G401 (cell line): ENCODE measurements at regions not wholly inside any gene's neighbourhood (a gene's known extent, or its start where the extent isn't known, plus 50 kb on each side); places are given as distances from the start of the nearest gene placed in this dataset.
A peak's percentile ranks its signal among the peaks of the same experiment; 100 is the strongest.

Experiments used
- DNase-seq: peaks from one replicate; pipeline ENCODE4 v3.0.0-alpha.2; 2015; ENCODE audit warnings: low spot score
- in situ Hi-C: cut with HindIII; loops from 2 replicates; pipeline ENCODE4 v1.10.0; 2016; ENCODE audit warnings: low sequenced_read_pairs, mixed read lengths

DNA sequence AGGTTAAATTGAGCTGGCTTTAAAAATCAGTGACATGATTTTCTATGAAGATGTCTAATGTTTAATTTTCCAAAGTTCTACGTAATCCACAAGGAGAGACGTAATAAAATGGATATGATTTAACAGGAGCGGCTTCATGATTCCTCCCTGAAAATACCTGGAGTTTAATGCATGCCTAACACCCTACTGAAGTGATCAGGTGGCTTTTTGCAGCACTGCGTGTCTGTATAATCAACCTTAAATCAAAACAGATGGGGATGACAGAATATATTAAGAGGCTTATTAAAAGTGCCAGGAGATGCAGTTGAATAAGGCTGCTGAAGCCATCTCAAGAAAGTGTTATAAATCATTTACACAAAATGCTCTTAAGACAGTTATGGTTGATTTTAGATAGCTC, 112.4 kb upstream of the TLR3 start:
- no peak for DNase-seq
- in situ Hi-C loops = no loop called here

DNA sequence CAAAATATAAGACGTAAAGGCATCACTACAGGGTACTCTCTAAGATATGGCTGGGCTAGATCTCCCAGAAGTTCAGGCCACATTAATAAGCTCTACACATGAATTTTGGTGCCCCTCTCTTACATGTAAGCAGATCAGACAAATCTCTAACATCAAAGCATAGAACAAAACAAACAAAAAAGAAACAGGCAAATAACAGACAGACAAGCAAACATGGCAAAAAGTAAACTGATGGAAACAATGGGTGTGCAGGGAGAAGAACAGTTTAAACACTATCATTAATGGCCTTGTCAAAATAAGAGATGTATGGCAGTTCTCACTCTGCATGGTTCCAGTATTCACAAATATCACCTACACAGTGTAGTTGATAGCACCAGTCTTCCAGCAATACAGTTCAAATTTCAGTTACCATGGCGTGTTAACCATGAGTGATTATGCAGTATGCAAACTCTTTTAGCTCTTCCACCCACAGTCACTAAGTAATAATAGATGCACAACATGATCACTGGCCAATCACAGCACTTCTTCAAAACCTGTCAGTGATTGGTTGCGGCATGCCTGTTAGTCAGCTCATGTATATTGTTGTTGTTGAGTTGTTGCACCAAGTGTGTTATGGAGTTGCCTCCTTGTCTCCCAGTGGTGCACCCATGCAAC, 110.7 kb upstream of the TLR3 start:
- DNase-seq = no peak
- in situ Hi-C loops = no loop called here

DNA sequence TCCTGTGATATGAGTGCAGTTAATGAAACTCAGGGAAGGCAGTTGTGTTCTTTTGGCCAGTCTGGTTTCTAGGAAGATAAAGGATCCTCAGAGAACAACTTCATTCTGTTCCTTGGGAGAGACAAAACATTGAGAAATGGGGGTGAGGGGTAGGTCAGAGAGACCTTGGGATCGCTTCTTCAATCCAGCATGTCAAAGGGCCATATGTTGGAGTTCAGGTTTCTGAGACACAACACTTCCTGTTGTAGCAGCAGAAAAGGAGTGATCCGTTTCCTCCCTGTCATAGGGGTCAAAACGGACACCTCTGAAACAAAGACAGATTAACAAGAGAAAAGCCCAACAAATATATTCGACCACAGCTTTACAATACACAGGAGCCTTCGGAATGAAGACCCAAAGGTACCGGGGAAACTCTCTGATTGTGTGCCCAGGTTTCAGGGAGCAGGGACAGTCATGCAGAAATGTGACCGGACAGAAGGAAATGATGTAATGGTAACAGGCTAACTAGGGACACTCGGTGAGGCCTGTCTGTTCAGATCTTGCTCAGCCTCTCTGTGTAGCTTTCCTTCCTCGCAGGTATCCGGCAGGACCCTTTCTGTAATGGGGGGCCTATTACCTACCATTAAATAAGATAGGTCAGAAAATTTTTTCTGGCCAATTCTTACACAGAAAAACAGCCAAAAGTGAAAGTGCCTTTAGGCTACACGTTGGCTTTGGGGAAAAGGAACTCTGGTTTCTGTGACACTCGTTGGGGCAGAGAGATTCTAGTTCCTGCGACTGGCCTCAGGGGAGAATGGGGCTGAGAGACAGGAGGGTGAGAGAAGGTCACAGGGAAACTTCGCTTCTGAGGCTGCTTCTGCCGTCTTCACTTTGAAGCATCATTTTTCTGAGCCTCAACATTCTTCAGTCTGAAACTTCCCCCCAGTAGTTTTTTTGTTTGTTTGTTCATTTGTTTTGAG, 103.3 kb upstream of the TLR3 start:
- no peak for DNase-seq
- in situ Hi-C loops = no loop called here

DNA sequence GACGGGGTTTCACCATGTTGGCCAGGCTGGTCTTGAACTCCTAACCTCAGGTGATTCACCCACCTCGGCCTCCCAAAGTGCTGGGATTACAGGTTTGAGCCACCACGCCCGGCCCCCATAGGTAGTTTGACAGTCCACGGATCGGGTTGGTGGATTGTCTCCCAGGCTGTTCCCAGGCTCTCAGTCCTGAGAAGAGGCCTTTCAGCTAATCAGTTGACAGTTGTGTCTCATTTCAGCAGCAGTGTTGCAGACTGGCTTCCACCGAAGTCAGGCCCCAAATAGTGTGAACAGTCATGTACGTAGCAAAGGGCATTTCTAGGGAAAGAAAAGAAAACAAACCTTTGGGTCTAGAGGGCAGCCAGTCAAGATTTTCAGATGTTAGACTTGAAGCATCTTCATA, 102.4 kb upstream of the TLR3 start:
- DNase-seq = no peak
- in situ Hi-C loops = no loop called here

DNA sequence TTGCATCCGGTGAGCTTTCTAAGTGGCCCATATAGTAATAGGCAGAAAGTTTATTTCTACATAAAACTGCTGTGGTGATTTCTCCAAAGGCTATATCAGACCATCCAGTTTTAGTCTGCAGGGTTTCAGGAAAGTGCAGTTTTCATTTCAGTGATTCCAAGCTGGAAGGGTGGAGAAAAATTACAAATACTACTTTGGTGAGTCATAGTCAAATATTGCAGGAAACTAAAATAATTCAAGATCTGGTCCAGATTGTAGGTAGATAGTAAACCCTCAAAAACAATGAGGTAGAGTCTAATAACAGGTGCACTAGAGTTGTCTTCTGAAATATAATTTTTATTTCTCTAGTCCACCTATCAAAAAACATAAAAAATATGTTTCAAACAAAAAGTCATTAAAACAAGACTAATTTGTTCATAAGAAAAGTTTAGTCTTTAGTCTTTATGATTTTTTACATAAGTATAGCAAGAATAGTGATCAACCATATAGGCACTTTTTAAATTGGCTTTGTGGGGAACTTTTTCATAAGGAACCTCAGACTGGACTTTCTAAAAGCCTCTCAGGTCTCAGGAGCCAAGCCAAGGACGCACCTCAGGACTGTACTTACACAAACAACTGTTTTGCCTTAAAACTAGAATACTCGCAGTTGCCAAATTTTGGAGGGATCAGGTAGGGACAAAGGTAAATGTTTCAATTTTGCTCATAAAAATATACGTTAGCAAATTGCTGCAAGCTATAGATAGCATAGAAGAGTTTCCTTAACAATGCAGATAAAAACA, 101.8 kb upstream of the TLR3 start:
- in situ Hi-C loops = no loop called here
- no peak for DNase-seq

DNA sequence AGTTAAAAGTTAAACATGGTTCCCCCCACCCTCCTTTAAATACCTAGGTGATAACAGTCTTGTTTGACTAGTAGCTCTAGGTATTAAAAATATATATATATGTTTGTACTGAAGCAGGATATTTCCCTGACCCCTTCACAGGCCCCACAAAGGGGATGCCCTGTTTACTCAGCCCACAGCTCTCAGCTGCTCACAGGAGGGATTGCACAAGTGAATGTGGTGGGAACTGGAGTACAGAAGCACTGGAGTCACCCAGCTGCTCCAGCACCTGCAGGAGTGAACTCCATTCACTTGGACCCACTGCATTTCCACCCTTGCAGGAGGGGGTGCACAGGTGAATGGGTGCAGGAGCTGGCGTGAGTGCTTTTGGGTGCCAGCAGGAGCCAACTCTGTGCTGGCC, 99.3 kb upstream of the TLR3 start:
- no peak for DNase-seq
- in situ Hi-C loops = no loop called here

DNA sequence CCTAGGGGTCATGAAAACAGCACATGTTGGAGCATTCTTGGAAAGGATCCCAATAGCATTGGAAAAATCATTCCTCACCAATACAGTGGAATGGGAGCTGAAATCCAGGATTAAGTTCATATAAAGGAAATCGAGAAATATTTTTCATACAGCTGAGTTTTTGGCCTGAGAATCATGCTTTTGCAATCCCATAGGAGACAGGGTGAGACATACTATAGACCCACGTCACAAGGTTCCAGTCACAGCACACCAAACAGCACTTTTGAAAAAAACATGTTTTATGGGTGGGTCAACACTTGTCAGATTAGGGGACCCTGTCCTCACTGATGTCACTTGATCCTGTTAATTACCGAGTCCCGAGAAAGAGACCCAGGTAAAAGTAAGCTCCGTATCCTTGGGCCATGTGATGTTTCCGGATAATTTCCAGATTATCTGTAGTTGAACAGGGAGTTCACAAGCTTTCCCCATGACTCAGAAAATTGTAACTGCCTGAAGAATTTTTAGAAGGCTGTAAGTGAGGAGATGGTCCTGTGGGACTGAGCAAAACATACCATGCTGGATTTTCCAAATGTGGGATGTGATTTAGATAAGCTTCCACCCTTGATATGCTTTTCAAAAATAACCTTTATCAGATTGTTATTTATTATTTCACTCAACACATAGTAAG, 80.9 kb upstream of the TLR3 start:
- no peak for DNase-seq
- in situ Hi-C loops = no loop called here

DNA sequence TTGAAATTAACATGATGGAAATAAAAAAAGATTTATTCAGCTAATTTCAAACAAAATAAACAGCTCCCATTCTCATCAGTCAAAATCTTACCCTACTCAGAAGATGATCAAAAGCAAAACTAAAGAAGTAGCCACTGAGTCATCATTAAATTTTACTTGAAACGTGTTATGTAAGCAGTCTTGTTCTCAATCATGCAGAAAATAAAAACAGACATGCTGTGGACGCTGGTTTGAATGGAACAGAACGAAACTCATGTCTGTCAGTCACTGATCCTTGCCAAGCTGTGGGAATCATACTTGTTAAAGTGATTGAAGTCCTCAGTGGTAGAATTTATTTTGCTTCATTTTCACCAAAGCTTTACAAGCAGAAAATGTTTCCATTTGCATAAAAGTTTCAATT, 77.2 kb upstream of the TLR3 start:
- no peak for DNase-seq
- in situ Hi-C loops = no loop called here

DNA sequence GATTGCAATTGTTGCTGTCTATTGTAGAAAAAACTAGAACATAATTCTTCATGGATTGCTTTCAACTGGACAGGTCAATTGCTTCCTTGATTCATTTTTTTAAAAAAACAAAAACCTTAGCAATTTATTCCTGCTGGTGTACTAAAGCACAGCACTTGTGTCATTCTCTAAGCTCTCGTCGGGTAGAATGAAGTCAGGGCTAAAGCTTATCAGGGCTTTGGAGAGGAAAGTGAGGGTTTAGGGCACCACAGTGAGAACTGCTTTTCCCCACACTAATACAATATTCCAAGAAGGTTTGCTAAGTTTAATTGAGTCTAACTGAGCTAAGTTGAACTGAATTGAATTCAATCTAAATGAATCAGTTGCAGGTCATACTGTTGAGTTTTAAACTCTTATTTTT, 76.4 kb upstream of the TLR3 start:
- no peak for DNase-seq
- in situ Hi-C loops = no loop called here

DNA sequence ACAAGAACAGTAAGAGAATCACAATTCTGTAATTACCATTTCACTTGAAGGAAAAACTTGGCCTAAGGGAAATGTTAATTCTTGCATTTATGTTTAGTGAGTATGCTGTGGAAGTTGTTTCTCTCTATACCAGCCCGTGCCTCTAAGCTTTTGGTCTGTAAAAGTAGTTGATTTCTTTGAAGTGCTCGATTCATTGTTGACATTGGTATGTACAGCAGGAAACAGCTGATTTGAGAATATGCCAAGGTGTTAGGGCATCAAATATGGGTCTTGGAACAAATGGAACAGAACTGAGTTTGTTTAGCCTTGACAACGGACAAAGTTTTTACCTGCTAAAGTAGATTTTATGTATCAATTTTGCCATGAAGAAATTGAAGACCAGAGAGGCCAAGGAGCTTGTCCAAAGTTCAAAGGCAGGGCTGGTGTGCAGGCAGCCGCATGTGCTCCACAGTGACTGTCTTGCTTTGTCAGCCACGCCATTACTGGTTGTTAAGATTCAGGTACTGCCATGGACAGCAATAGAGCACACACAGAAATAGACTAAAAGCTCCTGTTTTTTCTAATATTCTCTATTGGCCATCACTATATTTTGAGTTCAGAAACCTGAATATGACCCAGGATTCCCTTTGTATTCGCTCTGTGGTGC, 75.5 kb upstream of the TLR3 start:
- no peak for DNase-seq
- in situ Hi-C loops = no loop called here

DNA sequence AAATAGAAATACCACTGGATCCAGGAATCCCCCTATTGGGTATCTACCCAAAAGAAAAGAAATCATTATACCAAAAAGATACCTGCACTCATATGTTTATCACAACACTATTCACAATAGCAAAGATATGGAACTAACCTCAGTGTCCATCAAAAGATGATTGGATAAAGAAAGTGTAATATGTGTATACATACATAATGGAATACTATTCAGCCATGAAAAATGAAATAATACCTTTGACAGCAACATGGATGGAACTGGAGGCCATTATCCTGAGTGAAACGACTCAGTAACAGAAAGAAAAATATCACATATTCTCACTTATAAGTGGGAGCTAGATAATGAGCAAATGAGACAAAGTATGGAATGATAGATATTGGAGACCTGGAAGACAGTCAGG, 74.2 kb upstream of the TLR3 start:
- in situ Hi-C loops = no loop called here
- DNase-seq = no peak

DNA sequence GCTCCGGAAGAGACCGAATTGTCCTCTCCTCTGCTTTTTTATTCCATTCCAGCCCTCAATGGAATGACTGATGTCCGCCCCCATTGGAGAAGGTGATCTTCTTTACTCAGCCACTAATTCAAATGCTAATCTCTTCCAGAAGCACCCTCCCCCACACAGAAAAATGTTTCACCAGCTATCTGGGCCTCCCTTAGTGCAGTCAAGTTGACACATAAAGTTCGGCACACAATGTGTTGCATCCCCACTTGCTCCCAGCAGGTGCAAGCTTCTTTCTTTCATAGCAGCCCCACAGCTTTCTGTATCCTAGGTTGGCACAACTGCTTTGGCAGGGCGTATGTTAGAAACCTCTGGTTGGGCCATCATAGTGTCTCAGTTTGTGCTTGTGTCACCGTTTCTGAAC, 73.3 kb upstream of the TLR3 start:
- in situ Hi-C loops = no loop called here
- DNase-seq = no peak

DNA sequence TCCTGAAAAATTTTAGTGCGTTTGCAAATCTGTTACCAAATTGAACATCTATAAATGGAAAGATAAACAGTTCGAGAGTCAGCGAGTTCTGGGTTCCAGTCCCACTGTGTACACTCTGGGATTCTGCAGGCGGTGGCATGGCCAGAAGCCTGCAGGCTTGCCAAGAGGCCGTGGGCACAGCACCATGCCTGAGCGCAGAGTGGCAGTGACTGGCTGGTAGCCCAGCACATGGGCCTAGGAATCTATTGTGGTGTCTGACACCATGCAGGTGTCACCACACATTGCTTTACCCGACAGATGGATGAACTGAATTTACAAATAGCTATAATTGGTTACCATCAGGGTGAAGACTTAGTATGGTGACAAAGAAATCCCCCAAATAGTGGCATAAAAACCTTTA, 71.7 kb upstream of the TLR3 start:
- DNase-seq = peak; percentile 80
- in situ Hi-C loops = no loop called here

DNA sequence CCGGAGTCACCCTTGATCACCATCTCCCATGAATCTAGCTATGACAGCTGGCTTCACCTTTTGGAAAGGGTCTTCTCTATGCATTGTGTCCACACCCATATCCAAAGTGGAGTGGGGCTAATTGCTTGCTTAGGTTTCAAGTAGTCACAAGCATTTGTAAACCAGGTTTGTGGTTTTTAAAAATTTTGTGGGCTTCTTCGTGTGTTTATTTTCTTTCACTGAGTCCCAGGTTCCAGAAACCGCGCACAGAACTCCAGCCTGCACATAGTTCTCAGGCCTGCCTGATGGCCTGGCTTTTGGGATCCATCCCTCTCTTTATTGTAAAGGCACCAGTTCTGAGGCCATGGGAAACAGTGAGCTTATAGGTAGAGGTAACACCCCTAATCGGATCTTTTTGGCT, 70.2 kb upstream of the TLR3 start:
- in situ Hi-C loops = no loop called here
- no peak for DNase-seq

DNA sequence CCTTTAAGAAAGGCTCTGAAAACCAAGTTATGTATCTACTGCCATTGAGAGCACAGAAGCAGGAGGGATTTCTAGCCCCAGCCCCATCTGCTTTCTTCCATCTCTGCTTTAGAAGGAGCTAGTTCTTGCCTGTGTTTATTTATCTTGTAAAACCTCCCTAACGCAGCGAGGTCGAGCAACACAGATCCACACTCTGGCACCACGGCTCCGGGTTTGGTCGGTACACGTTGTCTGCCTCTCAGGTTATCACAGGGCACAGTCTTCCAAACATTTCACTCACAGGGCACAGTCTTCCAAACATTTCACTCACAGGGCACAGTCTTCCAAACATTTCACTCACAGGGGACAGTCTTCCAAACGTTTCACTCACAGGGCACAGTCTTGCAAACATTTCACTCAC, 69.7 kb upstream of the TLR3 start:
- in situ Hi-C loops = no loop called here
- no peak for DNase-seq

DNA sequence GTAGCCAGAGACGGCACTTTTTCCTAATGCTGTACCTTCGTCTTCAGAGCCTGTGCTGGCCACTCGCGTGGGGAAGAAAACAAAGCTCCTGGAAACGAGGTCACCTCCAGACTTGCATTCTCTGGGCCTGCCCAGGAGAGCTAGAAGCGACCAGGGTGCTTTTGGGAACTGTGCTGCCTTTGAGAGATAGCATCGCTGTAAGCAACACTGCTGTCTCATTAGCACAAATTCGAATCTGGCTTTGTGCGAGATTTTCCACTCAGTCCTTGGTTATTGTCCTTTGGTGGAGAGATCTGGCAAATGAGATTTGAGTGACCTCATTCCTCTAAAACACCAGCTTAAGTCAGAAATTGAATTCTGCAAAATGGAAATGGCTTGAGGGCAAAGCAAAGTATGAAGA, 66.1 kb upstream of the TLR3 start:
- no peak for DNase-seq
- in situ Hi-C loops = no loop called here

DNA sequence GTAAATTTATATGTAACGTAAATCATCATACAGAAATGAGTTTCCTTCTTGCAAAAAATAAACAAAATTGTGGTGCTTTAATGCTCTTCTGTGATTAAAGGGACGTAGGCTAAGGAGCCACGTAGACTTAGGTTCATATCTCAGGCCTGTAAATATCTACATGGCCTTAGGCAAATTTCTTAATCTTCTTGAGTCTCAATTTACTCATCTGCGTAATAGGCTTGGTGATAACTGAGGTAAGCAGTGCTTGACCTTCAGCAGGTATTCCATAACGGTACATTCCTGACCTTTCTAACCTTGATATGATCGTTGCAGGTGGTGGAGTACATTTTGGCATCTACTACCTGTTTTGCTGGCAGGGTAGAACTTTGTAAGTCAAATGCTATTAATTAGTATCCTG, 65.2 kb upstream of the TLR3 start:
- in situ Hi-C loops = no loop called here
- no peak for DNase-seq

DNA sequence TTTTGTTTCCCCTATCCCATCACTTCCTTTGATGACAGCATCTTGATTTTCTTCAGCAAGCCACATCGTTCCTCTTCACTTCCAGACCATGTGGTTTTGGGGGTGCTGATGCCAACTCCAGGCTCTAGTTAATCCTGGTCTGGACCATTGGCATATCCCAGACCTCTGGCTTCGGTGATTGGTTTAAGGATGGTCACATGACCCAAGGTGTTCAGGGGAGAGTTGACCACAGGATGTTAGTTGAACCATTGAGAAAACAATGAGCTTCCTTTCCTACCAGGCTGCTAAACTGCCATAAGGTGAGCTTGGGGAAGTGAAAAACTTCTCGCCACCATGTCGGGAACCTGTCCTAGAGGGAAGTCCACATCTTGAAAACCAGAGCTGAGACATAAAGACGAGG, 60.9 kb upstream of the TLR3 start:
- no peak for DNase-seq
- in situ Hi-C loops = no loop called here

DNA sequence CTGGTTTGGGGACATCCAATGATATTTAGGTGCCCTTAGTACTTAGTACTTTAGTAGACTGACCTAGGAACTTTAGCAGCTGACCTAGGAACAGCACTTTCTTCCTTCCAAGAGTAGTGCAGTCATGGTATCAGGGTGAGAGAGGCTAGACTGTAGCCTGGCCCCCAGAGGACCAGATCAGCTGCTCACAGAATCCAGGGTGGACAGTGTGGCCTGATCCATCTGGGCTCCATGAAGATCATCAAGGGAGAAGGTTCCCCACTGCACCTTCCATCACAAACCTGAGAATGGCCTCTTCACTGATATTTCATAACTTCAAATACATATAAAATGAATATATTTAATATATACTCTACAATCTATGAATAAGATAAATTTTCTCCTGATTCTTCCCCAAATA, 59.0 kb upstream of the TLR3 start:
- in situ Hi-C loops = no loop called here
- no peak for DNase-seq
